Natural killer cell treated with Interleukin-12 subunit alpha and Interleukin-12 subunit beta and Interleukin-15 and Interleukin-18, amount 100 ng/mL, for 72 hours (primary cell): ENCODE measurements at regions not wholly inside any gene's neighbourhood (a gene's known extent, or its start where the extent isn't known, plus 50 kb on each side); places are given as distances from the start of the nearest gene placed in this dataset.

Experiments
- ATAC-seq, 2 donors: fragments of 150-1000 bp; cut with Tn5 transposase in 1 of 2; sonication (Bioruptor Pico), chemical (Tn5 transposase) in 1 of 2; 2 replicates each; pipeline ENCODE4 v1.10.0; 2021
- DNase-seq: peaks from one replicate; pipeline ENCODE4 v3.0.0; 2022; ENCODE audit warnings: low spot score
- H3K27ac Mint-ChIP-seq, 2 donors: 1 replicate in 1 of 2; 2 replicates in 1 of 2; pipeline ENCODE4 v1.8.0; 2022; ENCODE audit warnings: mixed read lengths in 2 of 2, mild to moderate bottlenecking in 1 of 2, moderate library complexity in 1 of 2
- H3K27me3 Mint-ChIP-seq, 2 donors: 1 replicate in 1 of 2; 2 replicates in 1 of 2; pipeline ENCODE4 v1.8.0; 2022; ENCODE audit warnings: mixed read lengths in 2 of 2
- H3K36me3 Mint-ChIP-seq: one replicate; pipeline ENCODE4 v1.8.0; 2022; ENCODE audit warnings: mixed read lengths
- H3K4me1 Mint-ChIP-seq, 2 donors: 1 replicate in 1 of 2; 2 replicates in 1 of 2; pipeline ENCODE4 v1.8.0; 2022; ENCODE audit warnings: low read depth in 2 of 2, mixed read lengths in 2 of 2, mild to moderate bottlenecking in 1 of 2
- H3K4me3 Mint-ChIP-seq: one replicate; pipeline ENCODE4 v1.8.0; 2022; ENCODE audit warnings: mixed read lengths
- H3K9me3 Mint-ChIP-seq: 2 replicates; pipeline ENCODE4 v1.8.0; 2022; ENCODE audit warnings: mixed read lengths

DNA sequence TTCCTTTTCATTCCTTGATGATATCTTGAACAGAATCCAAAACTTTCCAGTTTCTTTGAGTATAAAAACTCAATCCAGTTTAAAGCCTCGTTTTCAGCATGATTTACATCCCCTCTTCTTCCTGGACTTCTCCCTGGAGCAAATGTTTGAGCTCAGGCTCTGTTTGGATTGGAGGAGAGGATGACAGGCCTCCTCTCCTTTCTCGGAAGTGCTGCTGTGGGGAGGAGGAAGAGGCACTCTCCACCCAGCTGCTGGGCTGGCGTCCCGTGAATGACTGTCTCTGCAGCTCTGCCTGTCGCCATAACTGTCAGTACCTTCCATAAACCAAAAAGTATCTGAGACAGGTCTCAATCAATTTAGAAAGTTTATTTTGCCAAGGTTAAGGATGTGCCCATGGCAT is 238.2 kb upstream of the AGAP1 start:
- H3K27me3 Mint-ChIP-seq, result peaks cover 29 to 58% of the 10 kb centered on the region in 2 donors
- no peak overlapping the region for H3K27ac Mint-ChIP-seq
- no peak for ATAC-seq
- H3K4me3 Mint-ChIP-seq, result no peak overlapping the region
- no peaks in the 10 kb centered on the region for H3K9me3 Mint-ChIP-seq
- no peaks in the 10 kb centered on the region for H3K4me1 Mint-ChIP-seq
- no peaks in the 10 kb centered on the region for H3K36me3 Mint-ChIP-seq
- DNase-seq, result no peak

GRCh38 chr2:235257590-235257989 is 236.3 kb upstream of the AGAP1 start:
- Mint-ChIP-seq H3K27me3 (peaks cover 33 to 64% of the 10 kb centered on the region in 2 donors), H3K27ac (no peak overlapping the region), H3K4me1 (no peaks in the 10 kb centered on the region), H3K9me3 (no peaks in the 10 kb centered on the region), H3K36me3 (no peaks in the 10 kb centered on the region), H3K4me3 (no peak overlapping the region)
- DNase-seq, result no peak
- no peak for ATAC-seq

DNA sequence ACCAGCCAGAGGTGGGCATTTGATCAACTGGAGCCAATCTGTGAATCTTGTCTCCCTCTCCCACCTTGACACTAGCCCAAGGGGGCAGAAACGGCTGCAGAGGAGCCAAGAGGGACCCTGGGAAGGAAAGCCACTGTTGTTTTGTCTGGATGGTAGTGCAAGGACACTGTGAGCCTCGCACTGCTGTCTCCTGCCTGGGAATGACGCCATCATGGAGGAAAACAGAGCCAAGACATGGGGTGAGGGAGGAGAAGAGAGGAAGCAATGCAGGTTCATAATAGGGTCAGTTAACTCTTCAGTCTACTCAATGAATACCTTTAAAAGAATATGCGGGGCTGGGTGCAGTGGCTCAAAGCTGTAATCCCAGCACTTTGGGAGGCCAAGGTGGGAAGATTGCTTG is 231.1 kb upstream of the AGAP1 start:
- Mint-ChIP-seq H3K36me3 (no peaks in the 10 kb centered on the region), H3K4me1 (peaks cover 0 to 4% of the 10 kb centered on the region in 2 donors), H3K27ac (no peak overlapping the region), H3K27me3 (peaks cover 43 to 69% of the 10 kb centered on the region in 2 donors), H3K4me3 (no peak overlapping the region), H3K9me3 (no peaks in the 10 kb centered on the region)
- ATAC-seq, result no peak
- DNase-seq, result no peak

GRCh38 chr2:235263205-235264120 is 230.4 kb upstream of the AGAP1 start:
- Mint-ChIP-seq H3K4me1 (peaks cover 0 to 8% of the 10 kb centered on the region in 2 donors), H3K9me3 (no peaks in the 10 kb centered on the region), H3K27me3 (peaks cover 51 to 75% of the 10 kb centered on the region in 2 donors), H3K27ac (no peak overlapping the region), H3K4me3 (no peak overlapping the region), H3K36me3 (no peaks in the 10 kb centered on the region)
- DNase-seq (no peak), ATAC-seq (no peak)

- no peak overlapping the region for H3K27ac Mint-ChIP-seq
- H3K9me3 Mint-ChIP-seq, result no peaks in the 10 kb centered on the region
- peaks cover 55 to 75% of the 10 kb centered on the region in 2 donors for H3K27me3 Mint-ChIP-seq
- ATAC-seq (no peak), DNase-seq (no peak)
- no peaks in the 10 kb centered on the region for H3K36me3 Mint-ChIP-seq
- no peak overlapping the region for H3K4me3 Mint-ChIP-seq
- peaks cover 0 to 8% of the 10 kb centered on the region in 2 donors for H3K4me1 Mint-ChIP-seq
These were observed 229.7 kb upstream of the AGAP1 start for GRCh38 chr2:235264121-235264493.

DNA sequence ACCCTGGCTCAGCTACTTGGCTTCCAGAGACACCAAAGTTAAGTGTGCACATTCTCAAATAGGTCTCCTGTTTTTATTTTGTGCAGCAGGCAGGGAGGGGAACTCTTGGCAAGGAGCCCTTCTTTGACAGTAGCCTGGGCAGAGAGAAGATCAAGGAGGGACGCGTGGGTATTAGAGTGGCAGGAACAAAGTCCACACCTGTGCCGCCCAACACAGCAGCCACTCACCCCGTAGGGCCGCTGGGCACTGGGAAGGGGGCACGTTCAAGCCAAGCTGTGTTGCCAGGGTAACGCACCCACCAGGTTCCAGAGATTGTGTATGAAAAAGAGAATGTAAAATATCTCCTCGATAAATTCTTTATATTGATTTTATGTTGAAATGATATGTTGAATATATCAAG is 229.3 kb upstream of the AGAP1 start:
- Mint-ChIP-seq H3K27me3 (peaks cover 58 to 75% of the 10 kb centered on the region in 2 donors), H3K4me3 (no peak overlapping the region), H3K4me1 (peaks cover 0 to 8% of the 10 kb centered on the region in 2 donors), H3K27ac (no peak overlapping the region), H3K36me3 (no peaks in the 10 kb centered on the region), H3K9me3 (no peaks in the 10 kb centered on the region)
- ATAC-seq, result no peak
- no peak for DNase-seq

- H3K36me3 Mint-ChIP-seq, result no peaks in the 10 kb centered on the region
- H3K4me3 Mint-ChIP-seq, result no peak overlapping the region
- peaks cover 7 to 9% of the 10 kb centered on the region in 2 donors for H3K4me1 Mint-ChIP-seq
- H3K27ac Mint-ChIP-seq, result no peak overlapping the region
- no peaks in the 10 kb centered on the region for H3K9me3 Mint-ChIP-seq
- no peak for DNase-seq
- ATAC-seq, result no peak
- peaks cover 57 to 78% of the 10 kb centered on the region in 2 donors for H3K27me3 Mint-ChIP-seq
These were observed 228.4 kb upstream of the AGAP1 start for GRCh38 chr2:235265348-235265965.

DNA sequence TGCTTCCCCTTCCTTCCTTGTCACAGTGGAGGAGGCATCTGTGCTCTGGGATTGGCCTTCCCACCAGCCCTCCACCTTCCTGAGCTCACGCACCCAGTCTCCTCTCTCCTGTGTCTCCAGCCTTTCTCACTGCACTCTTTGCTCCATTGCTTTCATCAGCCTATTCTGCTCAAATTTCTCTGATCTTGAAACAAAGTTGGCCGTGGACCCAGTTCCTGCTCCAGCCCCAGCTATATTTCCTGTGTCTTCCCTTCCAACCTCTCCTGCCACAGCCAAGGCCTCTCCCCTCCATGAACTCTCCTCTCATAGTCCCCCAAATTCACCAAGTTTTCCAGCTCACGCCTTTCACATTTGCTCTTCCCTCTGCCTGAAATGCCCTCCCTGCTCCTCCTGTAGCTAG is 226.6 kb upstream of the AGAP1 start:
- no peak for ATAC-seq
- no peak overlapping the region for H3K27ac Mint-ChIP-seq
- no peaks in the 10 kb centered on the region for H3K9me3 Mint-ChIP-seq
- no peaks in the 10 kb centered on the region for H3K36me3 Mint-ChIP-seq
- H3K27me3 Mint-ChIP-seq, result peaks cover 54 to 72% of the 10 kb centered on the region in 2 donors
- peaks cover 23 to 24% of the 10 kb centered on the region in 2 donors for H3K4me1 Mint-ChIP-seq
- H3K4me3 Mint-ChIP-seq, result no peak overlapping the region
- no peak for DNase-seq

GRCh38 chr2:235268535-235268934 is 225.3 kb upstream of the AGAP1 start:
- no peak overlapping the region for H3K4me3 Mint-ChIP-seq
- no peaks in the 10 kb centered on the region for H3K36me3 Mint-ChIP-seq
- H3K27ac Mint-ChIP-seq, result no peak overlapping the region
- H3K27me3 Mint-ChIP-seq, result peaks cover 47 to 70% of the 10 kb centered on the region in 2 donors
- ATAC-seq (no peak), DNase-seq (no peak)
- peaks cover 23 to 25% of the 10 kb centered on the region in 2 donors for H3K4me1 Mint-ChIP-seq
- H3K9me3 Mint-ChIP-seq, result no peaks in the 10 kb centered on the region

GRCh38 chr2:235270291-235270690 is 223.6 kb upstream of the AGAP1 start:
- DNase-seq, result no peak
- Mint-ChIP-seq H3K27me3 (peaks cover 49 to 80% of the 10 kb centered on the region in 2 donors), H3K9me3 (no peaks in the 10 kb centered on the region), H3K36me3 (no peaks in the 10 kb centered on the region), H3K4me3 (peak overlapping the region; percentile 32), H3K27ac (peak overlapping the region in 1 of 2 donors; percentile 49), H3K4me1 (peaks cover 23 to 25% of the 10 kb centered on the region in 2 donors)
- ATAC-seq, result peak in 1 of 2 donors; percentile 22

- peaks cover 23 to 25% of the 10 kb centered on the region in 2 donors for H3K4me1 Mint-ChIP-seq
- H3K4me3 Mint-ChIP-seq, result peak overlapping the region; percentile 32
- H3K27me3 Mint-ChIP-seq, result peaks cover 51 to 80% of the 10 kb centered on the region in 2 donors
- ATAC-seq (peak; percentile 83 to 96), DNase-seq (peak; percentile 75)
- no peaks in the 10 kb centered on the region for H3K9me3 Mint-ChIP-seq
- no peaks in the 10 kb centered on the region for H3K36me3 Mint-ChIP-seq
- peak overlapping the region in 1 of 2 donors; percentile 49 for H3K27ac Mint-ChIP-seq
These were observed 222.9 kb upstream of the AGAP1 start for GRCh38 chr2:235270956-235271355.

DNA sequence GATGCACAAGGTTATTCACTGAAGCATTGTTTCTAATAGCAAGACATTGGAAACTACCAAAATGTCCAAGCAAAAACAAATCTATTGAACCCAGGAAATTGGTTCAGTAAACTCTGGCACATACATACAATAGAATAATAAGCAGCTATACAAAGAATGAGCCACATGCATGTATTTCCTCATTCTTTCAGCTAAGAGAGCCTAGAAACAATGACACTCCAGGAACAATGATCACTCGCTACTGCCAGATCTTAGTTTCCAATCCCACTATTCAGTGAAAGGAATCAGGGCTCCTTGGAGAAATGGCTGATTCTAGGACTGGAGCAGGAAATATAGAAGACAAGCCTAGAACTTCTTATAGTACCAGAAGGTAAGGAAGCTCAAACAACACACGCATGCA is 221.9 kb upstream of the AGAP1 start:
- ATAC-seq (no peak), DNase-seq (no peak)
- Mint-ChIP-seq H3K9me3 (no peaks in the 10 kb centered on the region), H3K36me3 (no peaks in the 10 kb centered on the region), H3K27me3 (peaks cover 53 to 82% of the 10 kb centered on the region in 2 donors), H3K4me3 (no peak overlapping the region), H3K4me1 (peaks cover 19 to 25% of the 10 kb centered on the region in 2 donors), H3K27ac (no peak overlapping the region)

DNA sequence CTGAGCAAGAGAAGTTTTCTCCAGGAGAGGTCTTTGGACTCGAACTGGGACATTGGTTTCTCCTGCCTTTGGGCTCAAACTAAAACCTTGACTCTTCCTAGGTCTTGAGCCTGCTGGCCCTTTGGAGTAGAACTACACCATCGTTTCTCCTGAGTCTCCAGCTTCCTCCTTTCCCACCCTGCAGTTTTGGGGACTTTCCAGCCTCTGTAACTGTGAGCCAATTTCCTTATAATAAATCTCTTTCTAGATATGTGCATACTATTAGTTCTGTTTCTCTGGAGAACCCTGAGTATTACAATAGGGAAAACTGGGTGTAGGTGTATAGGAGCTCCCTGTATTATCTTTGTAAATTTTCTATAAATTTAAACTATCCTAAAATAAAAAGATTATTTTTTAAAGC is 219.8 kb upstream of the AGAP1 start:
- Mint-ChIP-seq H3K27me3 (peaks cover 39 to 71% of the 10 kb centered on the region in 2 donors), H3K4me1 (peaks cover 15 to 25% of the 10 kb centered on the region in 2 donors), H3K36me3 (no peaks in the 10 kb centered on the region), H3K4me3 (no peak overlapping the region), H3K9me3 (no peaks in the 10 kb centered on the region), H3K27ac (no peak overlapping the region)
- no peak for ATAC-seq
- no peak for DNase-seq

DNA sequence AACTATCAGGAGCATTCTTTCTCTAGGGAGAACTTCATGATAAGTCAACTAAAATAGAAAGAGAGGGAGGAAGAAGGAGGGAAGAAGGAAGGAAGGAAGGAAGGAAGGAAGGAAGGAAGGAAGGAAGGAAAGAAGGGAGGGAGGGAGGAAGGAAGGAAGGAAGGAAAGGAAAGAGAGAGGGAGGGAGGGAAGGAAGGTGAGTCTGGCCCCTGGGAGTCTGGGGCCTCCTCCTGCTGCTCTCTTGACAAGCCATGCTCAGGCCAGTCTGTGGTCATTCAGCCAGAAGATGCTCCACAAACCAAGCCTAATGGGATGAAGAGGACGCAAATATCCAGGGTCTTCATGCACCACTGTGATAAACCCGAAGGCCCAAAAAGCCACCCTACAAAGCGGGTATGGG is 216.4 kb upstream of the AGAP1 start:
- Mint-ChIP-seq H3K36me3 (no peaks in the 10 kb centered on the region), H3K4me1 (no peaks in the 10 kb centered on the region), H3K9me3 (no peaks in the 10 kb centered on the region), H3K4me3 (no peak overlapping the region), H3K27me3 (peaks cover 39 to 70% of the 10 kb centered on the region in 2 donors), H3K27ac (no peak overlapping the region)
- no peak for ATAC-seq
- DNase-seq, result no peak
